Right atrium auricular region (tissue), 2 donors: ENCODE measurements at regions not wholly inside any gene's neighbourhood (a gene's known extent, or its start where the extent isn't known, plus 50 kb on each side); places are given as distances from the start of the nearest gene placed in this dataset.

Experiments
- DNase-seq: peaks from one replicate; pipeline ENCODE4 v3.0.0-alpha.2; 2019; ENCODE audit warnings: low spot score
- H3K27ac ChIP-seq, 2 donors: fragments of 200-600 bp; sonication (generic); 1 replicate in 1 of 2; 2 replicates in 1 of 2; pipeline ENCODE4 v1.5.1; 2016 to 2019
- H3K27me3 ChIP-seq, 2 donors: fragments of 200-600 bp; sonication (generic); one replicate each; pipeline versions ENCODE4 v1.5.1 to v1.6.0; 2017 to 2019
- H3K36me3 ChIP-seq: fragments of 200-600 bp; sonication (generic); one replicate; pipeline ENCODE4 v1.5.1; 2016
- H3K4me1 ChIP-seq, 2 donors: fragments of 200-600 bp; sonication (generic); one replicate each; pipeline versions ENCODE4 v1.5.1 to v1.6.0; 2017 to 2019
- H3K4me3 ChIP-seq, 2 donors: fragments of 200-600 bp; sonication (generic); 1 replicate in 1 of 2; 2 replicates in 1 of 2; pipeline ENCODE4 v1.5.1; 2017 to 2019; ENCODE audit warnings: mild to moderate bottlenecking in 1 of 2, moderate library complexity in 1 of 2
- H3K9me3 ChIP-seq, 2 donors: fragments of 200-600 bp; sonication (generic); one replicate each; pipeline ENCODE4 v1.5.1; 2019
- TF ChIP-seq, protein P1 (sequence below), 2 donors: fragments of 200-600 bp; sonication (generic); IDR thresholded peaks; one replicate each; pipeline ENCODE4 v1.5.1; 2019; ENCODE audit warnings: antibody characterized with exemption in 2 of 2

DNA sequence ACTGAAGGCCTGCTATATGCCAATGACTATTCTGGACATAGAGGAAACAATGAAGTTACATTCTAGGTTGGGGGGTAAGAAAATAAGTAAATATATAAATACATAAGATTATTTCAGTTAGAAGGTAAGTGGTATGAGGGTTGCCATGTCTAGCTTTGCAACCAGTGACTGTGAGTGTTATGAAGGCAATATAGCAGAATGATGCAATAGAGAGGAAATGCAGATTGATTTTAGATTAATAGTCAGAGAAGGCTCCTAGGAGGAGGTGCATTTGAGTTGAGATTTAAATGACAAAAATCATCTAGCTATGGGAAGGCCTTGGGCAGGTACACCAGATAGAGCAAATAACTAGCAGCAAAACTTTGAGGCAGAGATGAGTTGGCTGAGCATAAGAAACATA, 243.2 kb downstream of the FBXO8 start:
- TF ChIP-seq, protein P1, sequence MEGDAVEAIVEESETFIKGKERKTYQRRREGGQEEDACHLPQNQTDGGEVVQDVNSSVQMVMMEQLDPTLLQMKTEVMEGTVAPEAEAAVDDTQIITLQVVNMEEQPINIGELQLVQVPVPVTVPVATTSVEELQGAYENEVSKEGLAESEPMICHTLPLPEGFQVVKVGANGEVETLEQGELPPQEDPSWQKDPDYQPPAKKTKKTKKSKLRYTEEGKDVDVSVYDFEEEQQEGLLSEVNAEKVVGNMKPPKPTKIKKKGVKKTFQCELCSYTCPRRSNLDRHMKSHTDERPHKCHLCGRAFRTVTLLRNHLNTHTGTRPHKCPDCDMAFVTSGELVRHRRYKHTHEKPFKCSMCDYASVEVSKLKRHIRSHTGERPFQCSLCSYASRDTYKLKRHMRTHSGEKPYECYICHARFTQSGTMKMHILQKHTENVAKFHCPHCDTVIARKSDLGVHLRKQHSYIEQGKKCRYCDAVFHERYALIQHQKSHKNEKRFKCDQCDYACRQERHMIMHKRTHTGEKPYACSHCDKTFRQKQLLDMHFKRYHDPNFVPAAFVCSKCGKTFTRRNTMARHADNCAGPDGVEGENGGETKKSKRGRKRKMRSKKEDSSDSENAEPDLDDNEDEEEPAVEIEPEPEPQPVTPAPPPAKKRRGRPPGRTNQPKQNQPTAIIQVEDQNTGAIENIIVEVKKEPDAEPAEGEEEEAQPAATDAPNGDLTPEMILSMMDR (IDR thresholded peaks at IDR 0.05): no peak
- DNase-seq: no peak
- Histone ChIP-seq H3K9me3 (no peaks in the 10 kb centered on the region), H3K36me3 (no peaks in the 10 kb centered on the region), H3K27me3 (no peaks in the 10 kb centered on the region), H3K27ac (no peak overlapping the region), H3K4me3 (no peak overlapping the region), H3K4me1 (peaks cover 0 to 5% of the 10 kb centered on the region in 2 donors)

- Histone ChIP-seq H3K36me3 (no peaks in the 10 kb centered on the region), H3K27me3 (no peaks in the 10 kb centered on the region), H3K4me1 (peaks cover 0 to 5% of the 10 kb centered on the region in 2 donors), H3K9me3 (no peaks in the 10 kb centered on the region), H3K4me3 (peak overlapping the region in 1 of 2 donors; percentile 5), H3K27ac (peak overlapping the region in 1 of 2 donors; percentile 60)
- DNase-seq: no peak
- TF ChIP-seq, protein P1 (IDR thresholded peaks at IDR 0.05): no peak
Measured at GRCh38 chr4:174038481-174038880, 245.0 kb downstream of the FBXO8 start.

DNA sequence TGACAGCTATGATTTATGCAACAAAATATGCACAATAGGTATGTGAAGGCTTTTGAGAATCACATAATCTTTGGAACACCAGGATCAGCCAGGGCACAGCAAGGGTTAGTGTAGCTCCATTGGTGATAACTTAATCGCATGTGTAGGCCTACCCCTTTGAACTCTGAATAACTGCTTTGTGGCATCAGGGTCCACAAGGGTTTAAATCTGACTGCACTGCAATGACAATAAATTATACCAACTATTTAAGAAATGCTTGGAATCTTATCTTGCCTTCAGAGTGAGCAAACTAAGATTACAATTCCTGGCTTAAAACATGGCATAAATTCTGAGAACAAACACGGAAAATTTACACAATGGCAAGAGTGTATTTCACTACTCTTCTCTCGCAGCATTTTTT, 245.8 kb downstream of the FBXO8 start:
- TF ChIP-seq, protein P1 (IDR thresholded peaks at IDR 0.05): no peak
- Histone ChIP-seq H3K4me1 (peaks cover 0 to 5% of the 10 kb centered on the region in 2 donors), H3K9me3 (no peaks in the 10 kb centered on the region), H3K27me3 (no peaks in the 10 kb centered on the region), H3K4me3 (no peak overlapping the region), H3K27ac (peak overlapping the region in 1 of 2 donors; percentile 60), H3K36me3 (no peaks in the 10 kb centered on the region)
- DNase-seq: no peak

DNA sequence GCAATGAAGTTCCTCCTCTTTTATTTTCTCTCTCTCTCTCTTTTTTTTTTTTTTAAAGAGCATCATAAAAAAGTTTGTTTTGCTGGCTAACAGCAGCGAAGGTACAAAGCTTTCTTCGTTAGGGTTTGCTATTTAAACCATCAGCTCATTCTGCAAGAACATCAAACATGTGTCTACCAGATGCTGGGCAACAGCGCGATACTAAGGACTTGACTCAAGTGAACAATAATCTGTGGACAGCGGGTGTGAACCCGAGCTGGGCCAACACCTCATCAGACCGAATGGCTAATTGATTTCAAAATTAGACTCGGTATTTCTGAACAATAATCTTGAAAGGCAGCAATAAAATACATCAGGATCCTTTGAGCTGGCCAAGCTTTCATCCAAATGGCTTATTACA, 246.4 kb downstream of the FBXO8 start:
- Histone ChIP-seq H3K27ac (peak overlapping the region in 1 of 2 donors; percentile 60), H3K4me3 (no peak overlapping the region), H3K36me3 (no peaks in the 10 kb centered on the region), H3K27me3 (no peaks in the 10 kb centered on the region), H3K9me3 (no peaks in the 10 kb centered on the region), H3K4me1 (peaks cover 0 to 5% of the 10 kb centered on the region in 2 donors)
- DNase-seq: no peak
- TF ChIP-seq, protein P1 (IDR thresholded peaks at IDR 0.05): no peak

GRCh38 chr4:174036576-174036975, 246.9 kb downstream of the FBXO8 start:
- H3K4me3 ChIP-seq: no peak overlapping the region
- H3K27me3 ChIP-seq: no peaks in the 10 kb centered on the region
- no peaks in the 10 kb centered on the region for H3K36me3 ChIP-seq
- TF ChIP-seq, protein P1 (IDR thresholded peaks at IDR 0.05): no peak
- H3K4me1 ChIP-seq: peaks cover 0 to 5% of the 10 kb centered on the region in 2 donors
- no peak for DNase-seq
- peak overlapping the region in 1 of 2 donors; percentile 60 for H3K27ac ChIP-seq
- H3K9me3 ChIP-seq: no peaks in the 10 kb centered on the region

DNA sequence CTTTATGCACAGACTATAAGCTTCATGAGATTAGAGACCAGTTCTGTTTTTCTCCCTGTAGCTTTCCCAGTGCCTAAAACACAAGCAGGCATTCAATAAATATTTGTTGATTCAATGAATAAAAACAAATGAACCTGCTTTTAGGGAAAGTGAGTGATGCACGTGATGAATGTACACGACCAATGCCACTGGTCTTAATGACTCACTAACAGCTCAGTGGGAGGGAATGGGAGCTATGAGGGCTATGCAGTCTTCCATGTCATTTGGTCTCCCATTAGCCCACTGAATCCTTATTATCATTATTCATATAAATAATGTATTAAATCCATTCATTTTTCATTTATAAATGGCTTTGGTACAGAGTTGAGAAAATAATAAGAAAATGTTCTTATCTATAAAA, 247.4 kb downstream of the FBXO8 start:
- Histone ChIP-seq H3K36me3 (no peaks in the 10 kb centered on the region), H3K27ac (peak overlapping the region in 1 of 2 donors; percentile 60), H3K27me3 (no peaks in the 10 kb centered on the region), H3K4me1 (peaks cover 0 to 5% of the 10 kb centered on the region in 2 donors), H3K9me3 (no peaks in the 10 kb centered on the region), H3K4me3 (no peak overlapping the region)
- no peak for DNase-seq
- TF ChIP-seq, protein P1 (IDR thresholded peaks at IDR 0.05): no peak
